ENCODE measurements at regions not wholly inside any gene's neighbourhood (a gene's known extent, or its start where the extent isn't known, plus 50 kb on each side); places are given as distances from the start of the nearest gene placed in this dataset.

GRCh38 chr10:129033340-129033739 lies 433.7 kb upstream of the MGMT start:
- WGBS: 78% methylated on average over 8 of the region's 8 CpGs
- Histone ChIP-seq H3K27me3 (ENCODE audit: control insufficient read depth in 4 of 4, insufficient read depth in 4 of 4, low read length in 3 of 4) (peaks cover 0 to 19% (median 4%) of the 10 kb centered on the region in 4 donors), H3K36me3 (ENCODE audit: control insufficient read depth in 4 of 4, insufficient read depth in 3 of 4, low read depth in 1 of 4, low read length in 3 of 4) (no peaks in the 10 kb centered on the region), H3K4me3 (ENCODE audit: low read depth in 1 of 3, low read length in 3 of 3) (no peak overlapping the region), H3K27ac (ENCODE audit: low read depth in 1 of 2, low read length in 2 of 2) (no peak overlapping the region), H3K9me3 (ENCODE audit: control insufficient read depth in 4 of 4, low read length in 3 of 4) (no peaks in the 10 kb centered on the region), H3K4me1 (ENCODE audit: control insufficient read depth in 4 of 4, insufficient read depth in 4 of 4, low read length in 3 of 4) (peaks cover 0 to 9% (median 4%) of the 10 kb centered on the region in 4 donors), H3K9ac (ENCODE audit: low read depth in 1 of 2, low read length in 2 of 2) (no peak overlapping the region)
- TF ChIP-seq GABPA (IDR thresholded peaks at IDR 0.05 in 1 of 2, conservative IDR thresholded peaks at IDR 0.05 in 1 of 2) (no peak), MAX (IDR thresholded peaks at IDR 0.05) (no peak), CTCF (IDR thresholded peaks at IDR 0.05; ENCODE audit: low read depth, low read length, missing input control) (no peak), ATF3 (IDR thresholded peaks at IDR 0.05) (no peak), EGR1 (IDR thresholded peaks at IDR 0.05; ENCODE audit: low read depth in 2 of 2) (no peak), TAF1 (conservative IDR thresholded peaks at IDR 0.05) (no peak), YY1 (IDR thresholded peaks at IDR 0.05) (no peak)
- TF ChIP-seq, protein P1, sequence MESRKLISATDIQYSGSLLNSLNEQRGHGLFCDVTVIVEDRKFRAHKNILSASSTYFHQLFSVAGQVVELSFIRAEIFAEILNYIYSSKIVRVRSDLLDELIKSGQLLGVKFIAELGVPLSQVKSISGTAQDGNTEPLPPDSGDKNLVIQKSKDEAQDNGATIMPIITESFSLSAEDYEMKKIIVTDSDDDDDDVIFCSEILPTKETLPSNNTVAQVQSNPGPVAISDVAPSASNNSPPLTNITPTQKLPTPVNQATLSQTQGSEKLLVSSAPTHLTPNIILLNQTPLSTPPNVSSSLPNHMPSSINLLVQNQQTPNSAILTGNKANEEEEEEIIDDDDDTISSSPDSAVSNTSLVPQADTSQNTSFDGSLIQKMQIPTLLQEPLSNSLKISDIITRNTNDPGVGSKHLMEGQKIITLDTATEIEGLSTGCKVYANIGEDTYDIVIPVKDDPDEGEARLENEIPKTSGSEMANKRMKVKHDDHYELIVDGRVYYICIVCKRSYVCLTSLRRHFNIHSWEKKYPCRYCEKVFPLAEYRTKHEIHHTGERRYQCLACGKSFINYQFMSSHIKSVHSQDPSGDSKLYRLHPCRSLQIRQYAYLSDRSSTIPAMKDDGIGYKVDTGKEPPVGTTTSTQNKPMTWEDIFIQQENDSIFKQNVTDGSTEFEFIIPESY (IDR thresholded peaks at IDR 0.05): no peak
- DNase-seq (ENCODE audit: low spot score): no peak

DNA sequence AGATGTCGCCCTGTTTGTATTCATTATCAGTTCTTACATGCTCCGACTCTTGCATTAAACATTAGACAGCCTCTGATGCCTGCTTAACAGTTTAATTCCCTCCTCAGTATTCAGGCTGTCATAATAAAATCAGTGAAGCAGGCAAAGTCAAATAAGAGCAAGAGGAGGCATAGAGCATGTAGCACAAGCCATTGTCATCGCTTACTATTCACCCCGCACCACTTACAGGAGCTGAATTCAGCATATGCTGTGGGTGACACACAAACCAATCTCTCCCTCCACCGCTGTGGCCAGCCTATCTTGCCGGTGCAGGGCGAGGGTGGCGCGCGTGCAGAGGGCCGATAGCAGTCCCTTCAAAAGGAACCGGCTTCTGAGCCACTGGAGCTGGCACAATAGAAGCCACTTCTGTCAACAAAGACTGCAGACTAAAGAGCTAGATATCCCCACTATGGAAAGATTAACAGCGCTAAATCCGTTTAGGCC lies 433.2 kb upstream of the MGMT start:
- Histone ChIP-seq H3K9ac (ENCODE audit: low read depth in 1 of 2, low read length in 2 of 2) (no peak overlapping the region), H3K27me3 (ENCODE audit: control insufficient read depth in 4 of 4, insufficient read depth in 4 of 4, low read length in 3 of 4) (peaks cover 0 to 19% (median 3%) of the 10 kb centered on the region in 4 donors), H3K4me3 (ENCODE audit: low read depth in 1 of 3, low read length in 3 of 3) (no peak overlapping the region), H3K27ac (ENCODE audit: low read depth in 1 of 2, low read length in 2 of 2) (no peak overlapping the region), H3K36me3 (ENCODE audit: control insufficient read depth in 4 of 4, insufficient read depth in 3 of 4, low read depth in 1 of 4, low read length in 3 of 4) (no peaks in the 10 kb centered on the region), H3K4me1 (ENCODE audit: control insufficient read depth in 4 of 4, insufficient read depth in 4 of 4, low read length in 3 of 4) (peaks cover 0 to 9% (median 4%) of the 10 kb centered on the region in 4 donors), H3K9me3 (ENCODE audit: control insufficient read depth in 4 of 4, low read length in 3 of 4) (no peaks in the 10 kb centered on the region)
- DNase-seq (ENCODE audit: low spot score): peak; percentile 81
- TF ChIP-seq GABPA (IDR thresholded peaks at IDR 0.05 in 1 of 2, conservative IDR thresholded peaks at IDR 0.05 in 1 of 2) (no peak), RXRA (IDR thresholded peaks at IDR 0.05) (no peak), HNF4G (IDR thresholded peaks at IDR 0.05) (no peak), SP1 (IDR thresholded peaks at IDR 0.05) (no peak), HNF4A (conservative IDR thresholded peaks at IDR 0.05) (no peak), RAD21 (IDR thresholded peaks at IDR 0.05) (no peak), YY1 (IDR thresholded peaks at IDR 0.05) (no peak), TAF1 (conservative IDR thresholded peaks at IDR 0.05) (no peak), NR2F2 (IDR thresholded peaks at IDR 0.05) (no peak), ATF3 (IDR thresholded peaks at IDR 0.05) (no peak), MAX (IDR thresholded peaks at IDR 0.05) (no peak), CTCF (IDR thresholded peaks at IDR 0.05; ENCODE audit: low read depth, low read length, missing input control) (no peak), JUND (IDR thresholded peaks at IDR 0.05) (no peak), EGR1 (IDR thresholded peaks at IDR 0.05; ENCODE audit: low read depth in 2 of 2) (no peak), FOXA1 (IDR thresholded peaks at IDR 0.05) (no peak)
- TF ChIP-seq, protein P1 (IDR thresholded peaks at IDR 0.05): no peak
- TF ChIP-seq, protein P2, sequence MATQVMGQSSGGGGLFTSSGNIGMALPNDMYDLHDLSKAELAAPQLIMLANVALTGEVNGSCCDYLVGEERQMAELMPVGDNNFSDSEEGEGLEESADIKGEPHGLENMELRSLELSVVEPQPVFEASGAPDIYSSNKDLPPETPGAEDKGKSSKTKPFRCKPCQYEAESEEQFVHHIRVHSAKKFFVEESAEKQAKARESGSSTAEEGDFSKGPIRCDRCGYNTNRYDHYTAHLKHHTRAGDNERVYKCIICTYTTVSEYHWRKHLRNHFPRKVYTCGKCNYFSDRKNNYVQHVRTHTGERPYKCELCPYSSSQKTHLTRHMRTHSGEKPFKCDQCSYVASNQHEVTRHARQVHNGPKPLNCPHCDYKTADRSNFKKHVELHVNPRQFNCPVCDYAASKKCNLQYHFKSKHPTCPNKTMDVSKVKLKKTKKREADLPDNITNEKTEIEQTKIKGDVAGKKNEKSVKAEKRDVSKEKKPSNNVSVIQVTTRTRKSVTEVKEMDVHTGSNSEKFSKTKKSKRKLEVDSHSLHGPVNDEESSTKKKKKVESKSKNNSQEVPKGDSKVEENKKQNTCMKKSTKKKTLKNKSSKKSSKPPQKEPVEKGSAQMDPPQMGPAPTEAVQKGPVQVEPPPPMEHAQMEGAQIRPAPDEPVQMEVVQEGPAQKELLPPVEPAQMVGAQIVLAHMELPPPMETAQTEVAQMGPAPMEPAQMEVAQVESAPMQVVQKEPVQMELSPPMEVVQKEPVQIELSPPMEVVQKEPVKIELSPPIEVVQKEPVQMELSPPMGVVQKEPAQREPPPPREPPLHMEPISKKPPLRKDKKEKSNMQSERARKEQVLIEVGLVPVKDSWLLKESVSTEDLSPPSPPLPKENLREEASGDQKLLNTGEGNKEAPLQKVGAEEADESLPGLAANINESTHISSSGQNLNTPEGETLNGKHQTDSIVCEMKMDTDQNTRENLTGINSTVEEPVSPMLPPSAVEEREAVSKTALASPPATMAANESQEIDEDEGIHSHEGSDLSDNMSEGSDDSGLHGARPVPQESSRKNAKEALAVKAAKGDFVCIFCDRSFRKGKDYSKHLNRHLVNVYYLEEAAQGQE (IDR thresholded peaks at IDR 0.05): no peak
- 37% methylated on average over 14 of the region's 14 CpGs for WGBS

All from liver (tissue), 8 donors.